BE2C (cell line): ENCODE measurements at regions not wholly inside any gene's neighbourhood (a gene's known extent, or its start where the extent isn't known, plus 50 kb on each side); places are given as distances from the start of the nearest gene placed in this dataset.

Experiments used
- DNase-seq: peaks from one replicate; pipeline ENCODE4 v3.0.0-alpha.2; 2020
- H3K27me3 ChIP-seq: fragments of 250-450 bp; sonication (Bioruptor Pico); 2 replicates; pipeline ENCODE4 v1.5.1; 2020; ENCODE audit warnings: mild to moderate bottlenecking
- H3K36me3 ChIP-seq: fragments of 250-450 bp; sonication (Bioruptor Pico); 2 replicates; pipeline ENCODE4 v1.5.1; 2020; ENCODE audit warnings: mild to moderate bottlenecking
- H3K4me1 ChIP-seq: fragments of 250-450 bp; sonication (Bioruptor Pico); 2 replicates; pipeline ENCODE4 v1.5.1; 2020
- H3K4me3 ChIP-seq: 2 replicates; pipeline ENCODE4 v1.5.1; 2011; ENCODE audit warnings: low read depth, low read length
- H3K9me3 ChIP-seq: fragments of 250-450 bp; sonication (Bioruptor Pico); 2 replicates; pipeline ENCODE4 v1.5.1; 2020
- TF ChIP-seq, protein P1 (sequence below): IDR thresholded peaks from 2 replicates; pipeline ENCODE4 v1.5.1; 2012; ENCODE audit warnings: mild to moderate bottlenecking, low read depth, low read length

DNA sequence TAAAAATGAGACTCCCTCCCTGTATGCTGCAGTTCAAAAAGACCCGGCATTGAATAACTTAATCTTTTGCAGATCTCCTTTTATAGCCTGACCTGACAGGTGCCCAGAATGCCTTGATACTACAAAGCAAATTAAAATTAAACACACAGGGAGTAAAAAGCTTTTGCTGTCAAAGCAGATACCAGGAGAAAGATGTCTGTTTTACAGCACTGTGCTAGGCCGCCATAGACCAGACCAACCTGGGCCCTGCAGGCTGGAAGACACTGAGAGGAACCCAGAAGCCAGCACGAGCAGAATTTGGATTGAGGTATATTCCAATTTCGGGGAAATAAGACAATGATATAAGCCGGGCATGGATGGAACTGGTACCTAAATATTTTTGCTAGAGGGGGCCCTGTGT lies 602.8 kb upstream of the SOX11 start:
- H3K27me3 ChIP-seq = no peaks in the 10 kb centered on the region
- TF ChIP-seq, protein P1, sequence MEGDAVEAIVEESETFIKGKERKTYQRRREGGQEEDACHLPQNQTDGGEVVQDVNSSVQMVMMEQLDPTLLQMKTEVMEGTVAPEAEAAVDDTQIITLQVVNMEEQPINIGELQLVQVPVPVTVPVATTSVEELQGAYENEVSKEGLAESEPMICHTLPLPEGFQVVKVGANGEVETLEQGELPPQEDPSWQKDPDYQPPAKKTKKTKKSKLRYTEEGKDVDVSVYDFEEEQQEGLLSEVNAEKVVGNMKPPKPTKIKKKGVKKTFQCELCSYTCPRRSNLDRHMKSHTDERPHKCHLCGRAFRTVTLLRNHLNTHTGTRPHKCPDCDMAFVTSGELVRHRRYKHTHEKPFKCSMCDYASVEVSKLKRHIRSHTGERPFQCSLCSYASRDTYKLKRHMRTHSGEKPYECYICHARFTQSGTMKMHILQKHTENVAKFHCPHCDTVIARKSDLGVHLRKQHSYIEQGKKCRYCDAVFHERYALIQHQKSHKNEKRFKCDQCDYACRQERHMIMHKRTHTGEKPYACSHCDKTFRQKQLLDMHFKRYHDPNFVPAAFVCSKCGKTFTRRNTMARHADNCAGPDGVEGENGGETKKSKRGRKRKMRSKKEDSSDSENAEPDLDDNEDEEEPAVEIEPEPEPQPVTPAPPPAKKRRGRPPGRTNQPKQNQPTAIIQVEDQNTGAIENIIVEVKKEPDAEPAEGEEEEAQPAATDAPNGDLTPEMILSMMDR = no peak
- no peaks in the 10 kb centered on the region for H3K36me3 ChIP-seq
- H3K4me1 ChIP-seq = no peaks in the 10 kb centered on the region
- H3K4me3 ChIP-seq = no peak overlapping the region
- no peak for DNase-seq
- no peaks in the 10 kb centered on the region; the same call in 1 of the 2 replicates for H3K9me3 ChIP-seq

DNA sequence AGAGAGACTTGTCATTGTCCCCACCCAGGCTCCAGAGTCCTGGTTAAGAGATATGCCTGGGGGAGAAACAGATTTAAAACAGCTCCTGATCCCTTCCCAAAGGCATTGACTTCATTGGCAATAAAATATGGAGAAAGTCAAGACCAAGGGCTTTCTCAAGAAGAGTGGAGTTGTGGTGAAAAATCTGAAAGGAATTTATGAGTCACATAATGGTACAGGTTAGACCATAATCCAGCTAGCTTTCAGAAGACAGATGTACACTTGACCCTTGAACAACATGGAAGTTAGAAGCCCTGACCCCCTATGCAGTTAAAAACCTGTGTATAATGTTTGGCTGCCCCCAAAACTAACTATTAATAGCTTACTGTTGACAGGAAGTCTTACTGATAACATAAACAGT lies 599.1 kb upstream of the SOX11 start:
- Histone ChIP-seq H3K4me1 (no peaks in the 10 kb centered on the region), H3K9me3 (no peaks in the 10 kb centered on the region; the same call in 1 of the 2 replicates), H3K27me3 (no peaks in the 10 kb centered on the region), H3K4me3 (no peak overlapping the region), H3K36me3 (no peaks in the 10 kb centered on the region)
- no peak for DNase-seq
- TF ChIP-seq, protein P1 = no peak

DNA sequence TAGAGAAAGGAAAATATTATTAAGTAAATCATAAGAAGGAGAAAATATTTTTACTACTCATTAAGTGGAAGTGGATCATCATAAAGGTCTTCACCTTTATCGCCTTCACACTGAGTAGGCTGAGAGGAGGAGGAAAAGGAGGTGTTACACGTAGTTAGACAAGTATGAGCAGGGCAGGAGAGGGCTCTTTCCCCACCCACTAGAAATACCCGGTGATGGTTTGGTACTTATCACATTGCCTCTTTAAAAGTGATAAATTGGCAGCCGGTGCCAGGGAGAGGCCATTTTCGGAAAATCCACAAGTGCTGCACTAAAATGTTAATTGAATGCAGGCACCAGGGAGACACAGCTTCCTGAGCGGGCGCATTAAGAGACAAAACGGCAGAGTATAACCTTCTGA lies 598.7 kb upstream of the SOX11 start:
- Histone ChIP-seq H3K4me1 (no peaks in the 10 kb centered on the region), H3K9me3 (no peaks in the 10 kb centered on the region; the same call in 1 of the 2 replicates), H3K36me3 (no peaks in the 10 kb centered on the region), H3K4me3 (no peak overlapping the region), H3K27me3 (no peaks in the 10 kb centered on the region)
- no peak for DNase-seq
- TF ChIP-seq, protein P1 = no peak

DNA sequence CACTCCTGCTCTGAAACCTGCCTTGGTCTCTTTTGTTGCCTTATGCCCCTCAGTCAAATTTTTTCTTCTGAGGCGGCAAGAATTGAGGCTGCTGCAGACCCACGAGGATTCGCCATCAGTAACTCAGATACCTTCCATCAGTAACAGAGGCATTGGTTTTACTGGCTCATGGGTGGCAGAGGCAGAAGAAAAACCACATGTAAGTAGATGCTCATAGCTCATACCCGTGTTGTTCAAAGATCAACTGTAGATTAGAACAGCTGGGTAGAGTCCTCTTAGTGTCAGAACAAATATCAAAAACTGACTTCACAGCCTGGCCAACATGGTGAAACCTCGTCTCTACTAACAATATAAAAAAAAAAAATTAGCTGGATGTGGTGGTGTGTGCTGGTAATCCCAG lies 598.0 kb upstream of the SOX11 start:
- TF ChIP-seq, protein P1 = no peak

DNA sequence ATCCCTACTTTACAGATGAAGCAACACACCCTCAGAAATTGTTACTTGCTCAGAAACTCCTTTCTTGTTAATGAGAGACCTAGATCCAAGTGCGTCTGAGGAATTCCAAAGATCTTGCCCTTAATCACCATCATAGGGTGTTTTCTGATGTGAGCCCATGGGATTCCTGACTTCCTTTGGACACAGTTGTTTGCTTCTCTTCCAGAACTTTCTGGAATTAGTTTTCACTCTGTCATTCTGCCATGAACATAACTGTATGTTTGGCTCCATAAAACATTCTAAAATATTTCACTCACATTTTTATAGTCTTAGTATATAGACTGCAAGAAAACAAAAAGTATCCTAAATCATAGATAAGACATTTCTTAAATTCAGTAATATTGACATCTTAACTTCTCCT lies 593.9 kb upstream of the SOX11 start:
- Histone ChIP-seq H3K36me3 (no peaks in the 10 kb centered on the region), H3K4me1 (no peaks in the 10 kb centered on the region), H3K27me3 (no peaks in the 10 kb centered on the region), H3K9me3 (no peaks in the 10 kb centered on the region; the same call in 1 of the 2 replicates), H3K4me3 (no peak overlapping the region)
- no peak for DNase-seq
- TF ChIP-seq, protein P1 = no peak

More for the DNA sequence above, 598.0 kb upstream of the SOX11 start:
- H3K27me3 ChIP-seq = no peaks in the 10 kb centered on the region
- no peaks in the 10 kb centered on the region; the same call in 1 of the 2 replicates for H3K9me3 ChIP-seq
- no peak for DNase-seq
- no peak overlapping the region for H3K4me3 ChIP-seq
- H3K36me3 ChIP-seq = no peaks in the 10 kb centered on the region
- no peaks in the 10 kb centered on the region for H3K4me1 ChIP-seq

DNA sequence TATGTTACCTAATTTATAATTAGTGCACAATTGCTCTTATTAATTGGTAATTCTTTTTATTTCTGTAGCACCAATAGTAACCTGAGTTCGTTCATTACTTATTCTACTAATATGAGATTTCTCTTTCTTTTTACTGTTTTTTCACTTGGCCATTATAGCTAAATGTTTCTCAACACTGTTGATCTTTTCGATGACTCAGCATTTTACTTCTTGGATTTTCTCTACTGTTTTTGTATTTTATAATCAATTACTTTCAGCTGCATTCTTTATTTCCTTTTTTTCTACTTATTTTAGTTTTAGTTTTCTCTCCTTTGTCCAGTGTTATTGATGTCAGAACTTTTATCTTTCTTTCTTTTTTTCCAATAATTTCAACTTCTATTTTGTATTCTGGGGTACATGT lies 589.4 kb upstream of the SOX11 start:
- H3K4me3 ChIP-seq = no peak overlapping the region
- no peaks in the 10 kb centered on the region; the same call in none of the 2 replicates for H3K9me3 ChIP-seq
- H3K36me3 ChIP-seq = no peaks in the 10 kb centered on the region
- no peaks in the 10 kb centered on the region for H3K27me3 ChIP-seq
- H3K4me1 ChIP-seq = no peaks in the 10 kb centered on the region
- DNase-seq = no peak
- TF ChIP-seq, protein P1 = no peak
